ENCODE measurements at regions not wholly inside any gene's neighbourhood (a gene's known extent, or its start where the extent isn't known, plus 50 kb on each side); places are given as distances from the start of the nearest gene placed in this dataset.
"Not testable (repeated sequence)": the region's sequence is repeated elsewhere in the genome, so short reads cannot be mapped to it uniquely, and the experiment has no call there.

DNA sequence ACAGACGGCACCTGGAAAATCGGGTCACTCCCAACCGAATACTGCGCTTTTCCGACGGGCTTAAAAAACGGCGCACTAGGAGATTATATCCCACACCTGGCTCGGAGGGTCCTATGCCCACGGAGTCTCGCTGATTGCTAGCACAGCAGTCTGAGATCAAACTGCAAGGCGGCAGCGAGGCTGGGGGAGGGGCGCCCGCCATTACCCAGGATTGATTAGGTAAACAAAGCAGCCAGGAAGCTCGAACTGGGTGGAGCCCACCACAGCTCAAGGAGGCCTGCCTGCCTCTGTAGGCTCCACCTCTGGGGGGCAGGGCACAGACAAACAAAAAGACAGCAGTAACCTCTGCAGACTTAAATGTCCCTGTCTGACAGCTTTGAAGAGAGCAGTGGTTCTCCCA, 64.5 kb downstream of the SLC30A10 start:
- H3K4me3 ChIP-seq (replicated peaks in 1 of 3; ENCODE audit: low read depth in 2 of 3, low read length in 3 of 3); H2AFZ ChIP-seq (ENCODE audit: insufficient read depth, low read depth, low read length, poor library complexity, severe bottlenecking); intact Hi-C loops (cut with micrococcal nuclease); H3K9ac ChIP-seq (ENCODE audit: insufficient read depth, low read length, poor library complexity, severe bottlenecking); H3K27ac ChIP-seq (ENCODE audit: low read depth in 1 of 2, low read length in 2 of 2); H3K36me3 ChIP-seq (replicated peaks in 1 of 2; ENCODE audit: control insufficient read depth in 1 of 2, insufficient read depth in 2 of 2, low read length in 2 of 2); H3K9me3 ChIP-seq (replicated peaks in 1 of 2; ENCODE audit: control insufficient read depth in 1 of 2, insufficient read depth in 1 of 2, low read length in 2 of 2); H3K27me3 ChIP-seq (ENCODE audit: control insufficient read depth in 2 of 2, insufficient read depth in 2 of 2, low read length in 2 of 2); H3K4me1 Mint-ChIP-seq; H3K27ac Mint-ChIP-seq; DNase-seq; H3K79me2 ChIP-seq (ENCODE audit: insufficient read depth, low read length); H3K4me1 ChIP-seq (ENCODE audit: control insufficient read depth in 1 of 2, insufficient read depth in 2 of 2, low read length in 2 of 2); H3K36me3 Mint-ChIP-seq; H3K9me3 Mint-ChIP-seq; H3K4me3 Mint-ChIP-seq; H4K20me1 ChIP-seq (ENCODE audit: insufficient read depth, low read length); H3K27me3 Mint-ChIP-seq (ENCODE audit: low read depth in 3 of 3); H3K4me2 ChIP-seq (replicated peaks; ENCODE audit: extremely low read depth, low read length, poor library complexity, severe bottlenecking): not testable (repeated sequence)
- WGBS (ENCODE audit: insufficient coverage) = no CpG with 5 or more reads among the region's 16 CpGs

DNA sequence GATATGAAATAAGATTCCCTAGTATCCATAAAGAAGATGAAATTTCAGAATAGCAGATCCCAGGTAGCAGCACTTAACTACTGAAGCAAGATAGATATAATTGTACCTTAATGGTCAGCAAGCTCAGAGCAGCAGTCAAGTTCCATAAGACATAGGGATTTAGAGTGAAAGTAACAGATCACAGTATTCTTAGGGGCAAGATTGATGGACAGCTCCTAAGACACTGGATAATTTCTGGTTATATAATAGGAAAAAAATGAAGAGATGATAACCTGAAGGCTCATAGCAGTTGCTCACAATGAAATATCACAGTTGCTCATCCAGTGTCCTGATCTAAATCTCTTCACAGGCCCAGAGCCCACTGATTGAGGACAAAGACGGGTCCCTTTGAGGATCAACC, 66.0 kb downstream of the SLC30A10 start:
- no peak overlapping the region for H3K4me2 ChIP-seq (replicated peaks; ENCODE audit: extremely low read depth, low read length, poor library complexity, severe bottlenecking)
- TF ChIP-seq, protein P1, sequence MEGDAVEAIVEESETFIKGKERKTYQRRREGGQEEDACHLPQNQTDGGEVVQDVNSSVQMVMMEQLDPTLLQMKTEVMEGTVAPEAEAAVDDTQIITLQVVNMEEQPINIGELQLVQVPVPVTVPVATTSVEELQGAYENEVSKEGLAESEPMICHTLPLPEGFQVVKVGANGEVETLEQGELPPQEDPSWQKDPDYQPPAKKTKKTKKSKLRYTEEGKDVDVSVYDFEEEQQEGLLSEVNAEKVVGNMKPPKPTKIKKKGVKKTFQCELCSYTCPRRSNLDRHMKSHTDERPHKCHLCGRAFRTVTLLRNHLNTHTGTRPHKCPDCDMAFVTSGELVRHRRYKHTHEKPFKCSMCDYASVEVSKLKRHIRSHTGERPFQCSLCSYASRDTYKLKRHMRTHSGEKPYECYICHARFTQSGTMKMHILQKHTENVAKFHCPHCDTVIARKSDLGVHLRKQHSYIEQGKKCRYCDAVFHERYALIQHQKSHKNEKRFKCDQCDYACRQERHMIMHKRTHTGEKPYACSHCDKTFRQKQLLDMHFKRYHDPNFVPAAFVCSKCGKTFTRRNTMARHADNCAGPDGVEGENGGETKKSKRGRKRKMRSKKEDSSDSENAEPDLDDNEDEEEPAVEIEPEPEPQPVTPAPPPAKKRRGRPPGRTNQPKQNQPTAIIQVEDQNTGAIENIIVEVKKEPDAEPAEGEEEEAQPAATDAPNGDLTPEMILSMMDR (IDR thresholded peaks at IDR 0.05) = no peak
- no peaks in the 10 kb centered on the region for H3K27me3 ChIP-seq (ENCODE audit: control insufficient read depth in 2 of 2, insufficient read depth in 2 of 2, low read length in 2 of 2)
- H4K20me1 ChIP-seq (ENCODE audit: insufficient read depth, low read length) = no peaks in the 10 kb centered on the region
- no peak overlapping the region for H3K4me3 ChIP-seq (replicated peaks in 1 of 3; ENCODE audit: low read depth in 2 of 3, low read length in 3 of 3)
- no peaks in the 10 kb centered on the region for H3K9me3 ChIP-seq (replicated peaks in 1 of 2; ENCODE audit: control insufficient read depth in 1 of 2, insufficient read depth in 1 of 2, low read length in 2 of 2)
- 50% methylated on average over 1 of the region's 1 CpG for WGBS (ENCODE audit: insufficient coverage)
- no peaks in the 10 kb centered on the region for H3K36me3 ChIP-seq (replicated peaks in 1 of 2; ENCODE audit: control insufficient read depth in 1 of 2, insufficient read depth in 2 of 2, low read length in 2 of 2)
- no peaks in the 10 kb centered on the region for H3K4me1 Mint-ChIP-seq
- H3K79me2 ChIP-seq (ENCODE audit: insufficient read depth, low read length) = no peaks in the 10 kb centered on the region
- H3K4me3 Mint-ChIP-seq = no peak overlapping the region
- H3K9me3 Mint-ChIP-seq = peaks cover 0 to 8% (median 2%) of the 10 kb centered on the region in 7 donors
- no peak overlapping the region for H3K9ac ChIP-seq (ENCODE audit: insufficient read depth, low read length, poor library complexity, severe bottlenecking)
- no peak overlapping the region for H3K27ac Mint-ChIP-seq
- H3K36me3 Mint-ChIP-seq = no peaks in the 10 kb centered on the region
- intact Hi-C loops (cut with micrococcal nuclease) = no loop called here
- DNase-seq = no peak
- H3K4me1 ChIP-seq (ENCODE audit: control insufficient read depth in 1 of 2, insufficient read depth in 2 of 2, low read length in 2 of 2) = no peaks in the 10 kb centered on the region
- H2AFZ ChIP-seq (ENCODE audit: insufficient read depth, low read depth, low read length, poor library complexity, severe bottlenecking) = no peak overlapping the region
- peaks cover 2 to 11% (median 7%) of the 10 kb centered on the region in 3 donors for H3K27me3 Mint-ChIP-seq (ENCODE audit: low read depth in 3 of 3)
- no peak overlapping the region for H3K27ac ChIP-seq (ENCODE audit: low read depth in 1 of 2, low read length in 2 of 2)
